ENCODE measurements at regions not wholly inside any gene's neighbourhood (a gene's known extent, or its start where the extent isn't known, plus 50 kb on each side); places are given as distances from the start of the nearest gene placed in this dataset.

DNA sequence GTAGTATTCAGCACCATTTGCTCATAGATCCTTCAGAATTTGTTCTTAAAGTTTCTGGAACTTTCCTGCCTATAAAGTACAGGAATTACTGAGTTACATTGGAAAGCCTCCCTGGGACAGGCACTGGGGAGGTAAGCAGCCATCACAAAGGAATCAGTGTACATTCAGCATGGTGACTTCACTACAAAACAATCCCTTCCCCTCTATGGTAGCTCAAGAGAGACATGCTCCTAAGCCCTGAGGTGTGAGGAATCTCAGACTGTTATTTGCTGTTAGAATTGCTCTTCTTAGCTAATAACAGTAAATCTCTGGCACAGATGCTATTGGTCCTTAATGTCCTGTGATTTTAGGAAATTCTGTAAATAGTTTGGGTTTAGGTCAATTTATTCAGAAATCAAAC lies 1898.0 kb upstream of the PCDH7 start:
- no peak overlapping the region for H3K4me3 ChIP-seq (ENCODE audit: low read depth, low read length)
- no peak for TF ChIP-seq CTCF (IDR thresholded peaks at IDR 0.05; ENCODE audit: borderline replicate concordance, insufficient read depth, low read depth, low read length)

DNA sequence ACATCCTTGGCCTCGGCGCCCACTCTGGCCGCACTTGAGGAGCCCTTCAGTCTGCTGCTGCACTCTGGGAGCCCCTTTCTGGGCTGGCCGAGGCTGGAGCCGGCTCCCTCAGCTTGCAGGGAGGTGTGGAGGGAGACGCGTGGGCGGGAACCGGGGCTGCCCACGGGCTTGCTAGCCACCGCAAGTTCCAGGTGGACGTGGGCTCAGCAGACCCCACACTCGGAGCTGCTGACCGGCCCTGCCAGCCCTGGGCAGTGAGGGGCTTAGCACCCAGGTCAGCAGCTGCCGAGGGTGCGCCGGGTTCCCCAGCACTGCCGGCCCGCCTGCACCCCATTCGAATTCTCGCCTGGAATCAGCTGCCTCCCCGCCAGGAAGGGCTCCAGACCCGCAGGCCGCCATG lies 1892.3 kb upstream of the PCDH7 start:
- TF ChIP-seq CTCF (IDR thresholded peaks at IDR 0.05; ENCODE audit: borderline replicate concordance, insufficient read depth, low read depth, low read length): no peak
- H3K4me3 ChIP-seq (ENCODE audit: low read depth, low read length): no peak overlapping the region

DNA sequence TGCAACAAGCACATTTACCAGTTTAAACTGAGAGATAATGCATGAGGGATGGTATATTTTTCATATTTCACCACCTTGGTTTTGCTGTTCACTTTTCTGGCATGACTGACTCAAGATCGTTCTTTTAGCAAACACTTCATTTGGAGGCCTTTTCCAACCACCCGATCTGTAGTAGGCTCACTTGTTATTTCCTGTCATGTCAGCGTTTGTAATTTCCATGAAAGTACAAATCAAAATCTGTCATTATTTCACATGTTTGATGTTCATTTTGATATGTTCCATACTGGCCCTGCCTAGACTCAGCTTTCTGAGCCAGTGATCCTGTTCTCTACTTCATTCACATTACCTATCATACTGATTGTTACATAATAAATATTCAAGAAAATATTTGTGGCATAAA lies 1888.3 kb upstream of the PCDH7 start:
- no peak overlapping the region for H3K4me3 ChIP-seq (ENCODE audit: low read depth, low read length)
- no peak for TF ChIP-seq CTCF (IDR thresholded peaks at IDR 0.05; ENCODE audit: borderline replicate concordance, insufficient read depth, low read depth, low read length)

DNA sequence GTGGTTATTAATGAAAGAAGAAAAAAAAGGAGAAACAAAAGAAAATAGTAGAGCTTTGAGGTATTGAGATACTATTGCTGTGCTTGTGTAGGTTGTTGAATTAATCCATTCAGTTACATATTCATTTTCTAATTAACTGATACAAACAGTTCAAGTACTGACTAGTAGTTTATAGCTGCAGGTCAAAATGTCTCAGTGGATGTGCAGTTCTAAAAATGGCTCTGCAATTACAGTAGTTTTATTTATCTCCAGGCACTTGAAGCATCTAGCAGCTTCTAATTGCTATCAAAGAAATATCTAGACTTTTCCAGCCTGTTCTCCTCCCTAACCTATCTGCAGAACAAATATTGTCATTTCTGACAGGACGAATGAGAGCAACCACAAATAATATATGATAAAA lies 1887.7 kb upstream of the PCDH7 start:
- no peak overlapping the region for H3K4me3 ChIP-seq (ENCODE audit: low read depth, low read length)
- TF ChIP-seq CTCF (IDR thresholded peaks at IDR 0.05; ENCODE audit: borderline replicate concordance, insufficient read depth, low read depth, low read length): no peak

GRCh38 chr4:28834120-28834519 lies 1886.0 kb upstream of the PCDH7 start:
- H3K4me3 ChIP-seq (ENCODE audit: low read depth, low read length): no peak overlapping the region
- TF ChIP-seq CTCF (IDR thresholded peaks at IDR 0.05; ENCODE audit: borderline replicate concordance, insufficient read depth, low read depth, low read length): no peak

DNA sequence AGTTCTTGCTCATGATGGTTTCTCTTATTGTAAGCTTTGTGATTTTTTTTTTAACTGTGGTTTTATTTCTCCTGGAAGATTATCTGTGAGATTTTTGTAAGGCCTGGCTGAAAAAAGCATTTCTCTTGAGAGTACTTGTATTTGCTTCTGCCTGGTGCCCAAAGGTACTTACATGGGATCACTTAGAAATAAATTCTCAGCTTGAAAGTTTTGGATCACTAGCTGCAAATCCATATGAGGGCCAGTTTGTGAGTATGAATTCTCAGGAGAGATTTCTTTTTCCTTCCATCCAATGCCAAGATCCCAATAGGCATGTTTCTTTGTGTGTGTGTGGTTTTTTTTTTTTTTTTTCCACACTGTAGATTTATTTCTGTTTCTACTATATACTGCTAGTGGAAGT lies 1884.7 kb upstream of the PCDH7 start:
- H3K4me3 ChIP-seq (ENCODE audit: low read depth, low read length): no peak overlapping the region
- no peak for TF ChIP-seq CTCF (IDR thresholded peaks at IDR 0.05; ENCODE audit: borderline replicate concordance, insufficient read depth, low read depth, low read length)

DNA sequence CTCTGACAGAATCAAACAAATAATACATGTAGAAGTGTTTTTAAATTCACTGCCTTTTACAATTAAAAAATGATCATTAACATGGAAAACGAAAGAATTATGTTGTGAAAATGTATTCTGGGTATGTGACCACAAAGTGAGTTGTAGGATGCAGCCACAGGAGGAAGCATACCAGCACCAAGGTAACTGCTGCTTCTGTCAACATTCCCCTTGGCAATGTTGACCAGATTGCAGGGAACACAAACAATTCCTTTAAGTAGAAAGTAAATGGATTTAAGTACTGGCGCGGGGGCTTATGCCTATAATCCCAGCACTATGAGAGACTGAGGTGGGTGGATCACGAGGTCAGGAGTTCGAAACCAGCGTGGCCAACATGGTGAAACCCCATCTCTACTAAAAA lies 1877.9 kb upstream of the PCDH7 start:
- no peak overlapping the region for H3K4me3 ChIP-seq (ENCODE audit: low read depth, low read length)
- no peak for TF ChIP-seq CTCF (IDR thresholded peaks at IDR 0.05; ENCODE audit: borderline replicate concordance, insufficient read depth, low read depth, low read length)
